ENCODE measurements at regions not wholly inside any gene's neighbourhood (a gene's known extent, or its start where the extent isn't known, plus 50 kb on each side); places are given as distances from the start of the nearest gene placed in this dataset.
"Not testable (repeated sequence)": the region's sequence is repeated elsewhere in the genome, so short reads cannot be mapped to it uniquely, and the experiment has no call there.

DNA sequence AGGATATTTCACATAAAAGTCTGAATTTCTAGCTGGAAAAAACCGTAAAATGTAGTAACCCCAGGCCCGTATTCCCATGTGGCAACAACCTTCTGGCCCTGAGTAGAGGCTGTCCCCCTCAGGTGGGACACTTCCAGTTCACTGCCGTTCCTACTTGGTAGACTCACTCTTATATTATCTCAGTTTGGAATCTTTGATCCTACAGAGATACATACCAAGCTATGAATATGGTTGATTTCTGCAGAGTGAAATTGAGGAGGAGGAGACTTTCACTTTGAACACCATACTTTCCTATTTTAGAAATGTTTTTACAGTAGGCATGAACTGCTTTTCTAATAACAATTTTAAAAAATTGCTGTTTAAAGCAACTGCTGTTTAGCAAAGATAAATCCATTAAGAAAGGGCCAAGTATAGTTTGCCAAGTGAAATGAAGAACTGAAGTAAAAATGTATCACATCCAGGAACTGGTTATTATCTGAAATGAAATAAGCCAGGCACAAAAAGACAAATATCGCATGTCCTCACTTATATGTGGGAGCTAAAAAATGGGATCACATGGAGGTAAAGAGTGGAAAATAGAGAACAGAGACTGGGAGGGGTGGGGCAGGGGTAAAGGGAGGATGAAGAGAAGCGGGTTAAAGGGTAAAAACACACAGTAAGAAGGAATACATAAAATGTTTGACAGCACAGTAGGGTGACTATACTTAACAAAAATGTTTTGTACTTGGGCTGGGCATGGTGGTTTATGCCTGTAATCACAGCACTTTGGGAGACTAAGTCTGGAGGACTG, 92.8 kb upstream of the METAP2 start:
- no peaks in the 10 kb centered on the region for H3K36me3 Mint-ChIP-seq (ENCODE audit: low read depth)
- no peak for DNase-seq (ENCODE audit: low read depth, low spot score)
- H3K27ac Mint-ChIP-seq (ENCODE audit: unreplicated experiment): no peak overlapping the region

DNA sequence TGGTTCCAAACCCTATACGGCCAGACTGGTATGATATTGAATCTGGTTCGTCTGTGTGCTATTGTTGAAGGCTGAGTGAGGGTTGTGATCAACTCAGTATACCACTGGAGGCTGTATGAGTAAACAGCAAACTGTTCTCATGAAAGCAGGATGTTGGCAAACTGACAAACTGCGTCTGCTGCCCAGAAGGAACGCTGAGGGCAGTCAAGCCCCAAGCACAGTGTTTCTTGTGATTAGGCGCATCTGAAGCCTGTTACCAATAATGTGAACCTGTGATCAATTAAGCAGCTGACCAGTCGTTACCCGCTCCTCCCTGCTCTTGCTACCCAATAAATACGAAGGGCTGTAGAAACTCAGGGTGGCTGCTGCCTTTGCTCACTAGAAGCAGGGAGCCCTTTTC, 90.0 kb upstream of the METAP2 start:
- not testable (repeated sequence) for H3K9me3 Mint-ChIP-seq; H3K27ac Mint-ChIP-seq (ENCODE audit: unreplicated experiment); H3K4me1 Mint-ChIP-seq; H3K27me3 Mint-ChIP-seq (ENCODE audit: low read depth); H3K4me3 Mint-ChIP-seq; DNase-seq (ENCODE audit: low read depth, low spot score); H3K36me3 Mint-ChIP-seq (ENCODE audit: low read depth)

More for the DNA sequence above, 92.8 kb upstream of the METAP2 start:
- no peaks in the 10 kb centered on the region for H3K27me3 Mint-ChIP-seq (ENCODE audit: low read depth)
- no peak overlapping the region for H3K4me3 Mint-ChIP-seq
- TF ChIP-seq, protein P1, sequence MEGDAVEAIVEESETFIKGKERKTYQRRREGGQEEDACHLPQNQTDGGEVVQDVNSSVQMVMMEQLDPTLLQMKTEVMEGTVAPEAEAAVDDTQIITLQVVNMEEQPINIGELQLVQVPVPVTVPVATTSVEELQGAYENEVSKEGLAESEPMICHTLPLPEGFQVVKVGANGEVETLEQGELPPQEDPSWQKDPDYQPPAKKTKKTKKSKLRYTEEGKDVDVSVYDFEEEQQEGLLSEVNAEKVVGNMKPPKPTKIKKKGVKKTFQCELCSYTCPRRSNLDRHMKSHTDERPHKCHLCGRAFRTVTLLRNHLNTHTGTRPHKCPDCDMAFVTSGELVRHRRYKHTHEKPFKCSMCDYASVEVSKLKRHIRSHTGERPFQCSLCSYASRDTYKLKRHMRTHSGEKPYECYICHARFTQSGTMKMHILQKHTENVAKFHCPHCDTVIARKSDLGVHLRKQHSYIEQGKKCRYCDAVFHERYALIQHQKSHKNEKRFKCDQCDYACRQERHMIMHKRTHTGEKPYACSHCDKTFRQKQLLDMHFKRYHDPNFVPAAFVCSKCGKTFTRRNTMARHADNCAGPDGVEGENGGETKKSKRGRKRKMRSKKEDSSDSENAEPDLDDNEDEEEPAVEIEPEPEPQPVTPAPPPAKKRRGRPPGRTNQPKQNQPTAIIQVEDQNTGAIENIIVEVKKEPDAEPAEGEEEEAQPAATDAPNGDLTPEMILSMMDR (conservative IDR thresholded peaks at IDR 0.05): no peak
- H3K9me3 Mint-ChIP-seq: no peaks in the 10 kb centered on the region
- no peaks in the 10 kb centered on the region for H3K4me1 Mint-ChIP-seq

DNA sequence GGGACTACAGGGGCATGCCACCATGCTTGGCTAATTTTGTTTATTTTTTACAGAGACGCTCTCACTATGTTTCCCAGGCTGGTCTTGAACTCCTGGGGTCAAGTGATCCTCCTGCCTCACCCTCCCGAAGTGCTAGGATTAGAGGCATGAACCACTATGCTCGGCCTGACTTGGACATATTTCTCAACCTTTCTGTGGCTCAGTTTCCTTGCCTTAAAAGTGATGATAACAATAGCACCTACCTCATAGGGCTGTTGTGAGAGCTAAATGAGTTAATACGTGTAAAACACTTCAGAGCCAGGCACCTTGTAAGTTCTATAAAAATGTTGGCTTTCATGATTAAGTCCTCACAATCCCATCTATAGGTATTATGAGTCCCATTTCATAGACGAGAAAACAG, 89.2 kb upstream of the METAP2 start:
- no peak for DNase-seq (ENCODE audit: low read depth, low spot score)
- Mint-ChIP-seq H3K9me3 (peaks cover 3% of the 10 kb centered on the region), H3K4me3 (no peak overlapping the region), H3K27ac (ENCODE audit: unreplicated experiment) (no peak overlapping the region), H3K27me3 (ENCODE audit: low read depth) (peaks cover 3% of the 10 kb centered on the region), H3K36me3 (ENCODE audit: low read depth) (no peaks in the 10 kb centered on the region), H3K4me1 (no peaks in the 10 kb centered on the region)
- TF ChIP-seq, protein P1 (conservative IDR thresholded peaks at IDR 0.05): no peak

DNA sequence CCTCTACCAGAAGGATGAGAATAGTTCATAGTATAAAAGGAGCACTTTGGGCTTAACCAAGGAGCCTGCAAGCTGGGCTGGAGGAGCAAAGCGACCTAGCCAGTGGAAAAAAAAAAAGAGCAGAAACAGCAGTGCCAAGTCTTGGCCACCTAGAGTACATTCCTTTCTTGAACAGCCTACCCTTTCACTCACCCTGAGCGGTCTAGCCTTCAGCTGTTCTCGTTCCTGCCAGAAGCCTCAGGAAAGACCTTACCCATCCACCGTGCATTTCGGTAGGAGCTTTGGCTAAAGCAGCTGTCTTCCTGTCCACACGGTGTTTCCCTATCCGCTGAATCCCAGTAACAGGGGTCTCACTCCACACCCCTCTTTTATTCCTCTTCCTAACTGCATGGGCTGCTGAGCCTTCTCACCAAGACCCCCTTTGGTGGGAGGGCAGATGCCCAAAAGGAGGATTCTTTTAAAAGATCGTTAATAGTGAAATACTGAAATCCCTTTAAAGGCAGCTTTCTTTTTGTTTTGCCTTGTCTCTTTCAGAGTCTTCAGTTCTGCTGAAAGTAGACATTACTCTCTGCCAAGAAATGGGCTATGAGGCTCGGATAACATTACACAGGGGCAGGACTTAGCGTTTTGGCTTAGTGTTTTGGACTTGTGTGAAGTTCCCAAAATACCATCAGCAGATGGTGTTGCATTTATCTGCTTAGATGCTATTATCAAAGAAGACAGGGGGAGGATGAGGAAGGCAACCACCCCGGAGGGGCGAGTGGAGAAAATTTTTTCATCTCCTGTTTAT, 88.5 kb upstream of the METAP2 start:
- H3K27me3 Mint-ChIP-seq (ENCODE audit: low read depth): peaks cover 3% of the 10 kb centered on the region
- no peak overlapping the region for H3K27ac Mint-ChIP-seq (ENCODE audit: unreplicated experiment)

DNA sequence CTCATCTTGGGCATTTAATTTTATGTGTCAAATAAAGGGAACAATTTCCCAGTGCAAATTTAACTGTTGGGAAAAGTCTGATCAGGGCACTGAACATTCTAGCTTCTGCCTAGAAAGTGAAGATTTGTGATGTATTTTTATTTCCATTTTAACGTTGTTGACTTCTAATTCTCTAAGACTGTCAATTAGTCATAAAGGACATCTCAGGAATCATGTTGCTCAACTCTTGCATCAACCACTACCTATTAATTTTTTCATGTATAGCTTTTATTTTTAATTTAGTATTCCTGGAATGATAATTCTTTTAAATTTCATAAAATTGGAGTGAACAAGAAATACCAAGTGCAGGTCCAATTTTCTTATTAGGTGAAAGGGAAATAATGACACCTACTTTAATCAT, 87.9 kb upstream of the METAP2 start:
- DNase-seq (ENCODE audit: low read depth, low spot score): no peak
- H3K36me3 Mint-ChIP-seq (ENCODE audit: low read depth): peaks cover 2% of the 10 kb centered on the region
- peaks cover 3% of the 10 kb centered on the region for H3K27me3 Mint-ChIP-seq (ENCODE audit: low read depth)
- TF ChIP-seq, protein P1 (conservative IDR thresholded peaks at IDR 0.05): no peak
- no peak overlapping the region for H3K27ac Mint-ChIP-seq (ENCODE audit: unreplicated experiment)
- peaks cover 6% of the 10 kb centered on the region for H3K9me3 Mint-ChIP-seq
- H3K4me3 Mint-ChIP-seq: no peak overlapping the region
- H3K4me1 Mint-ChIP-seq: no peaks in the 10 kb centered on the region

More for the DNA sequence above, 88.5 kb upstream of the METAP2 start:
- peaks cover 2% of the 10 kb centered on the region for H3K36me3 Mint-ChIP-seq (ENCODE audit: low read depth)
- no peak for DNase-seq (ENCODE audit: low read depth, low spot score)
- TF ChIP-seq, protein P1 (conservative IDR thresholded peaks at IDR 0.05): no peak
- H3K4me3 Mint-ChIP-seq: no peak overlapping the region
- H3K9me3 Mint-ChIP-seq: peaks cover 3% of the 10 kb centered on the region
- no peaks in the 10 kb centered on the region for H3K4me1 Mint-ChIP-seq

DNA sequence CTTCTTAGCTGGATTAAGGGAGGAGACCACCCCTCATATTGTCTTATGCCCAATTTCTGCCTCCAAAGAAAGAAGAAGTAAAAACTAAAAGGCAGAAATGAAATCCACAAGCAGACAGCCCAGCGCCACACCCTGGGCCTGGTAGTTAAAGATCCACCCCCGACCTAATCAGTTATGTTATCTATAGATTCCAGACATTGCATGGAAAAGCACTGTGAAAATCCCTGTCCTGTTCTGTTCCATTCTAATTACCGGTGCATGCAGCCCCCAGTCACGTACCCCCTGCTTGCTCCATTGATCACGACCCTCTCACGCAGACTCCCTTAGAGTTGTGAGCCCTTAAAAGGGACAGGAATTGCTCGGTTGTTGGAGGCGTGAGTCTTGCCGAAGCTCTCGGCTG, 85.7 kb upstream of the METAP2 start:
- H3K27me3 Mint-ChIP-seq (ENCODE audit: low read depth); H3K9me3 Mint-ChIP-seq; H3K36me3 Mint-ChIP-seq (ENCODE audit: low read depth); H3K4me3 Mint-ChIP-seq; H3K27ac Mint-ChIP-seq (ENCODE audit: unreplicated experiment); DNase-seq (ENCODE audit: low read depth, low spot score); H3K4me1 Mint-ChIP-seq: not testable (repeated sequence)

All from neural crest cell (in vitro differentiated cells).